B cell (primary cell): ENCODE measurements at regions not wholly inside any gene's neighbourhood (a gene's known extent, or its start where the extent isn't known, plus 50 kb on each side); places are given as distances from the start of the nearest gene placed in this dataset.

Experiments used
- ATAC-seq: fragments of 200-7000 bp; cut with Tn5 transposase; one replicate; pipeline ENCODE4 v1.10.0; 2021; ENCODE audit warnings: low read depth, mild to moderate bottlenecking, moderate number of reproducible peaks, moderate library complexity
- CTCF ChIA-PET: fragments of 350-600 bp; sonication (Branson Sonifier 250); formaldehyde crosslinking; loops from one replicate; lab custom pipeline; 2021; ENCODE audit warnings: antibody characterized with exemption, inconsistent platforms; lab: Charles Lee
- POLR2A ChIA-PET: fragments of 350-600 bp; sonication (Branson Sonifier 250); formaldehyde crosslinking; loops from one replicate; lab custom pipeline; 2021; ENCODE audit warnings: antibody characterized with exemption; lab: Charles Lee
- DNase-seq: peaks from one replicate; pipeline ENCODE4 v3.0.0; 2013
- H2AFZ ChIP-seq: 2 replicates; pipeline ENCODE4 v1.6.1; 2012; ENCODE audit warnings: mild to moderate bottlenecking, low read depth, low read length; ENCODE audit not compliant: insufficient read depth, poor library complexity, severe bottlenecking
- H3K27ac ChIP-seq, 2 donors: 1 replicate in 1 of 2; 2 replicates in 1 of 2; pipeline ENCODE4 v1.5.1; 2012 to 2013; ENCODE audit warnings: low read length in 2 of 2, mild to moderate bottlenecking in 2 of 2, moderate library complexity in 1 of 2
- H3K27me3 ChIP-seq, 4 experiments: fragments of 200-600 bp in 1 of 4; sonication (generic) in 1 of 4; replicated peaks in 1 of 4; 1 replicate in 2 of 4; 2 replicates in 2 of 4; pipeline versions ENCODE4 v1.6.1 to v1.7.0; 2013 to 2016; ENCODE audit warnings: low read length in 3 of 4, mild to moderate bottlenecking in 2 of 4, mixed read lengths in 1 of 4, moderate library complexity in 1 of 4; ENCODE audit not compliant: insufficient read depth in 4 of 4, control insufficient read depth in 3 of 4; ENCODE audit errors: control extremely low read depth in 1 of 4
- H3K36me3 ChIP-seq, 2 experiments: replicated peaks in 1 of 2; 1 replicate in 1 of 2; 2 replicates in 1 of 2; pipeline versions ENCODE4 v1.6.1 to v1.7.1; 2013; ENCODE audit warnings: low read length in 1 of 2; ENCODE audit not compliant: insufficient read depth in 2 of 2, control insufficient read depth in 1 of 2; ENCODE audit errors: control extremely low read depth in 1 of 2, extremely low read depth in 1 of 2
- H3K4me1 ChIP-seq, 2 donors: fragments of 200-600 bp in 1 of 2; sonication (generic) in 1 of 2; 1 replicate in 1 of 2; 2 replicates in 1 of 2; pipeline versions ENCODE4 v1.5.1 to v1.6.1; 2013 to 2017; ENCODE audit warnings: low read length in 2 of 2; ENCODE audit not compliant: control insufficient read depth in 2 of 2, insufficient read depth in 2 of 2
- H3K4me2 ChIP-seq: replicated peaks from 2 replicates; pipeline ENCODE3; 2012; ENCODE audit warnings: mild to moderate bottlenecking, low read depth, low read length; ENCODE audit not compliant: poor library complexity, severe bottlenecking
- H3K4me3 ChIP-seq, 5 experiments: fragments of 200-600 bp in 1 of 5; sonication (generic) in 1 of 5; 1 replicate in 3 of 5; 2 replicates in 2 of 5; pipeline versions ENCODE4 v1.5.1 to v1.7.0; 2011 to 2016; ENCODE audit warnings: low read length in 4 of 5, mild to moderate bottlenecking in 4 of 5, low read depth in 2 of 5, control low read depth in 1 of 5, moderate library complexity in 1 of 5; ENCODE audit not compliant: insufficient read depth in 1 of 5; ENCODE audit errors: control extremely low read depth in 1 of 5, extremely low read depth in 1 of 5
- H3K79me2 ChIP-seq: fragments of 200-600 bp; sonication (generic); one replicate; pipeline ENCODE4 v1.6.0; 2016; ENCODE audit warnings: low read length; ENCODE audit not compliant: control insufficient read depth, insufficient read depth
- H3K9ac ChIP-seq: fragments of 200-600 bp; sonication (generic); 2 replicates; pipeline ENCODE4 v1.6.1; 2017; ENCODE audit warnings: mild to moderate bottlenecking, low read length, moderate library complexity
- H3K9me3 ChIP-seq, 3 donors: one replicate each; pipeline versions ENCODE4 v1.6.1 to v1.7.1; 2013; ENCODE audit warnings: low read length in 2 of 3; ENCODE audit not compliant: control insufficient read depth in 2 of 3, insufficient read depth in 1 of 3; ENCODE audit errors: control extremely low read depth in 1 of 3
- H4K20me1 ChIP-seq: 2 replicates; pipeline ENCODE4 v1.6.0; 2012; ENCODE audit warnings: mild to moderate bottlenecking, low read length; ENCODE audit not compliant: insufficient read depth, control insufficient read depth, poor library complexity, severe bottlenecking
- H3K27ac Mint-ChIP-seq: one replicate; pipeline ENCODE4 v1.8.0; 2021; ENCODE audit warnings: mixed read lengths
- H3K27me3 Mint-ChIP-seq: one replicate; pipeline ENCODE4 v1.8.0; 2021; ENCODE audit warnings: mixed read lengths
- H3K4me1 Mint-ChIP-seq: one replicate; pipeline ENCODE4 v1.8.0; 2021; ENCODE audit warnings: mixed read lengths
- H3K4me3 Mint-ChIP-seq: one replicate; pipeline ENCODE4 v1.8.0; 2021; ENCODE audit warnings: mixed read lengths
- H3K9me3 Mint-ChIP-seq: one replicate; pipeline ENCODE4 v1.8.0; 2022; ENCODE audit warnings: mixed read lengths; ENCODE audit not compliant: insufficient read depth
- CTCF ChIP-seq: fragments of 200-600 bp; IDR thresholded peaks from one replicate; pipeline ENCODE4 v1.8.0; 2022; ENCODE audit warnings: antibody characterized with exemption, mild to moderate bottlenecking
- EZH2 ChIP-seq: IDR thresholded peaks from 2 replicates; pipeline ENCODE4 v1.6.1; 2012; ENCODE audit warnings: borderline replicate concordance, low read depth, mild to moderate bottlenecking, moderate library complexity, low read length; ENCODE audit not compliant: insufficient read depth, poor library complexity, severe bottlenecking
- WGBS: methylation state at CpG from one replicate; pipeline ENCODE4 v1.1.5; 2013; ENCODE audit warnings: missing lambda C conversion rate; ENCODE audit not compliant: insufficient coverage; 5-methylcytosine and 5-hydroxymethylcytosine counted together
- intact Hi-C: fragments of 100-400 bp; cut with micrococcal nuclease; formaldehyde crosslinking; loops from one replicate; pipeline ENCODE4 v1.10.0; 2022

- Mint-ChIP-seq H3K4me1 (peaks cover 8% of the 10 kb centered on the region), H3K27ac (no peak overlapping the region)
- no peaks in the 10 kb centered on the region for H3K27me3 ChIP-seq
These were observed 497.2 kb upstream of the JARID2 start for GRCh38 chr6:14748679-14749078.

GRCh38 chr6:14750059-14750661 is 495.7 kb upstream of the JARID2 start:
- 100% methylated on average over 2 of the region's 6 CpGs for WGBS
- H2AFZ ChIP-seq: no peak overlapping the region
- H3K27ac Mint-ChIP-seq: no peak overlapping the region

More at GRCh38 chr6:14748679-14749078, 497.2 kb upstream of the JARID2 start:
- H3K79me2 ChIP-seq: no peaks in the 10 kb centered on the region
- POLR2A ChIA-PET: no interaction called here
- H2AFZ ChIP-seq: no peak overlapping the region
- no peaks in the 10 kb centered on the region for H3K27me3 Mint-ChIP-seq
- no peak overlapping the region for H3K27ac ChIP-seq
- no peaks in the 10 kb centered on the region for H4K20me1 ChIP-seq
- TF ChIP-seq CTCF (no peak), EZH2 (no peak)
- intact Hi-C loops: no loop called here
- no peak overlapping the region for H3K4me3 ChIP-seq
- H3K4me1 ChIP-seq: no peaks in the 10 kb centered on the region
- H3K9me3 ChIP-seq: no peaks in the 10 kb centered on the region
- CTCF ChIA-PET: interaction anchor here (1.5 kb wide), 1 partner anchor 11 kb away, joined by 5 read pairs; no protein-coding TSS in a partner anchor
- DNase-seq (no peak), ATAC-seq (no peak)
- H3K9me3 Mint-ChIP-seq: no peaks in the 10 kb centered on the region
- no peak overlapping the region for H3K9ac ChIP-seq
- H3K36me3 ChIP-seq: no peaks in the 10 kb centered on the region
- H3K4me2 ChIP-seq: no peak overlapping the region
- H3K4me3 Mint-ChIP-seq: no peak overlapping the region
- WGBS: 100% methylated on average over 2 of the region's 4 CpGs

More at GRCh38 chr6:14750059-14750661, 495.7 kb upstream of the JARID2 start:
- Mint-ChIP-seq H3K9me3 (no peaks in the 10 kb centered on the region), H3K4me1 (peaks cover 8% of the 10 kb centered on the region), H3K27me3 (no peaks in the 10 kb centered on the region), H3K4me3 (no peak overlapping the region)
- DNase-seq (no peak), ATAC-seq (no peak)
- H3K9me3 ChIP-seq: no peaks in the 10 kb centered on the region
- H3K27ac ChIP-seq: no peak overlapping the region
- no peaks in the 10 kb centered on the region for H3K4me1 ChIP-seq
- no peak overlapping the region for H3K4me2 ChIP-seq
- no peaks in the 10 kb centered on the region for H3K36me3 ChIP-seq
- no peaks in the 10 kb centered on the region for H4K20me1 ChIP-seq
- H3K79me2 ChIP-seq: no peaks in the 10 kb centered on the region
- intact Hi-C loops: no loop called here
- H3K4me3 ChIP-seq: no peak overlapping the region
- ChIA-PET CTCF (no interaction called here), POLR2A (no interaction called here)
- TF ChIP-seq EZH2: no peak
- TF ChIP-seq CTCF: no peak
- no peak overlapping the region for H3K9ac ChIP-seq
- no peaks in the 10 kb centered on the region for H3K27me3 ChIP-seq
